Hematopoietic multipotent progenitor cell treated with erythropoietin and hydrocortisone succinate and interleukin-3 and kit ligand, for 15 days (in vitro differentiated cells): ENCODE measurements at regions not wholly inside any gene's neighbourhood (a gene's known extent, or its start where the extent isn't known, plus 50 kb on each side); places are given as distances from the start of the nearest gene placed in this dataset.
"Not testable (repeated sequence)": the region's sequence is repeated elsewhere in the genome, so short reads cannot be mapped to it uniquely, and the experiment has no call there.

ENCODE experiments used
- DNase-seq: peaks from one replicate; pipeline ENCODE4 v3.0.0-alpha.2; 2015; ENCODE audit warnings: low spot score

DNA sequence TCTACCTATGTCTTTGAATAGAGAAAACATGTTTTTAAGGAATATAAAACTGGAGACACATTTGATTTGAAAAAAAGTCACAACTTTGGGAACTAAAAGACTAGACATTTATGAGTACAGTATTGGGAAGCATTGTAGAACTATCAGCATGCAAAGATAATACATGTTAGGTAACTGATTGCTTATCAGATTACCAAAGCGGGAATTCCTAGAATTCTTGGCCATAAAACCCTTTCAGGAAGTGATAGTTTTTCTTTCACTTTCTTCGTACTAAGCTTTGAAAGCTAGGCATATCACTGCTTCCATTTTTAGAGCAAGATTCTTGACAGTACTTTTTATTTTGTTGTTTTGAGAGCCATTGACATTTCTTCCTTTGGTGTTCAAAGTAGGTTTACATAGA is 646.6 kb upstream of the PITX2 start:
- DNase-seq = no peak

DNA sequence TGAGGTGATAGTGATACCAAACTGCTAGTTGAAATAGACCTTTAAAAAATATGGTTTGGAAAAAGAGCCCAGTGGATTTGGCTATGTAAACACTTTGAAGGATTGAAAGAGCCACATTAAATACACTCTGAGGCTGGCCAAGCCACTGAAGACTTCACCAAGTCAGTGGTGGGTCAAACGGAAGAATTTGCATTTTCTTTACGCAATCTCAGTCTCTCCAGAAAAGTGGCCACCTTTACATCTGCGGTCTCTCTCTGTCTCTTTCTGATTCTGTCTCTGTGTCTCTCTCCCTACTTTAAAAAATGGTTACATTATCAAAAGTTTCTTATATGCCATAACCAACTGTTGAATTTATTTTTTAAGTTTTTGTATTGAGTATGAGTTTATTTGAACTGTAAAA is 651.2 kb upstream of the PITX2 start:
- no peak for DNase-seq

DNA sequence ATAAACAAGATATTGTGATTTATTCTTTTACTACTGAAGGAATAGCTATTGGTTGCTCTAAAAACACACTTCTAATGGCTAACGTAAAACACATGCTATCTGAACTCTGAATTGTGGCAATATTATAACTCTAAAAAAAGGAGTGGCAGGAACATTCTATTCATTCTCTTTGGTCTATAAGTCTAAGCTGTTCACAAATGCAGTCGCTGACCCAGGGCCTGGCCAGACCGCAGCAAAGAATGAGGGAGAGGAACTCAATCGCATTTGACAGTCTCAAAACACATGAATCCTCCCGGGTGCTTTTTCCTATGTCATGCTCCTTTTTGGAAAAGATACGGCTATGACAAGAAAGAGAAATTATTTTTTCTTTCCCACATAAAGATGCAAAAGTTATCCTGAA is 651.6 kb upstream of the PITX2 start:
- no peak for DNase-seq

DNA sequence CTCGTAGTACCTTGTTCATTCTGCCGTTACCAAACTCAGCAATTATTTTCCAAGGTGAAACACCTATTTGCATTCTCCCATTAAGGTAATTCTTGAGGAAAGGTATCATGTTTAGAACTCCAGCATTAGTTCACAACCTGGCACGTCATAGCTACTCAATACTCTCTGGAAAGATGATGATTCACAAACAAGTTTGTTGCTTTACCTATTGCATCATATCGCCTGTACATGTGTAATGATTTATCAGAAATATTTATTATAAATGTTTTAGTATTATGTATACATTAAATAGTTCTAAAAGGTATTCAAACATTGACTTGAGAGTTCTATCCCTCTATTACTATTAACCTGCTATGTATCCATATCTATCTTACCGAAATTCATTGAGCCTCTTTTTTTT is 658.3 kb upstream of the PITX2 start:
- DNase-seq = no peak

DNA sequence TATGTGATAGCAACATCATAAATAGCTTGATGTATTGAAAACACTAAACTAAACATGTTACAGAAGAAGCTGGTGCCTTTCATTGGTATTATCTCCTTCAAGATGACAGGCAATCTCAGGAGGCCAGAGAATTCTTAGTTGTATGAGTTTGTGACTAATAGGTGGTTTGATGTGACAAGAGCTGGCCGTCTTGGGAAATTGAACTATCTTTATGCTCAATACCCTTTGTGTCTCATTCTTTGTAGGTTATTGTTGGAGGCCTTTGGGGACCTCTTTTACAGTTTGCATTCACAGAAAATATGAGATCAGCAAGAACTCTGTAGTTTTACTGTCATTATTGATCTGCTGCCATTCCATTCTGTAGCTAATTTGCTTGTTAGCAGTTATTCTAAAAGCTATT is 659.2 kb upstream of the PITX2 start:
- DNase-seq = no peak

DNA sequence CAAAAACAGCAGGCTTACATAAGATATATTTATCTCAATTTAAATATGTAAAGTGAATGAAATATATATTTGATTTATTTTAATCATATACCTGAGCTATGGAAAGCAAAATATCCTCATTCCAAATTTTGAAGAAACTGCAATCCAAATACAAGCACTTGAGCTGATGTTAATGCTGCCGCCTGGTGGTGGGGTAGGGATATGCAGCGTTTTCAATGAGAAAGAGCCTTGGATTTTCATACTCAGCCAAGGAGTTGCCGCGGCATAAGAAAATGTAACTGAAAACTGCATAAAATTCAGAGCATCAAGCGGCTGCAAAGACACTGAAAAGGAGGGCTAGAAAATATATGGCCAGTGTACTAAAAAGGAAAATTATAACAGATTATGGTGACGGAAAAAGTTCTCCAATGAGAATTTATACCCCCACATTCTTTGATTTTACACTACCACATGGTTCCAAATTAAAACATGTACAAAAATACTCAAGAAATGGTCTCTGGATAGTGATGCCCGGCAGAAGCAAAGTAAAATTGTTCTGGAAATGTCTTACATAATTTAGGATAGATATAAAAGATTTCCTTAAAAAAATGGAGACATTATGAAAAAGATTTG is 660.3 kb upstream of the PITX2 start:
- peak; percentile 35 for DNase-seq

DNA sequence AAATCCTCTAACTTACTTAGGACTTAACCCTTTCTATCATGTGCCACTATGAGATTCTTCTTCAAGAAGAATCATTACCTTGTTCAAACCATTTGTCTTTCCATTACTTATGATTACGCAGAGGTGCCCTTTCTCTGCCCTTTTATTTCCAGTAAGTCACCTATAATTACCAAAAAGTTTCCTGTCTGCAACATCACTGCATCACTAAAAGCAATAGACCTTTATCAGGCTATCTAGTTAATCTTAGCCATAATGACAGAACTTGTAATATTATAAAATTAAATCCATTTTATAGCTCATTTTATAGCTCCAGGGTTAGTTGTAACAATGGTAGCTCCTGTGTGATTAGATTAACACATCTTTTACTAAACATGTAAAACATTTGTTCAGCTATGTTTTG is 673.6 kb upstream of the PITX2 start:
- no peak for DNase-seq

DNA sequence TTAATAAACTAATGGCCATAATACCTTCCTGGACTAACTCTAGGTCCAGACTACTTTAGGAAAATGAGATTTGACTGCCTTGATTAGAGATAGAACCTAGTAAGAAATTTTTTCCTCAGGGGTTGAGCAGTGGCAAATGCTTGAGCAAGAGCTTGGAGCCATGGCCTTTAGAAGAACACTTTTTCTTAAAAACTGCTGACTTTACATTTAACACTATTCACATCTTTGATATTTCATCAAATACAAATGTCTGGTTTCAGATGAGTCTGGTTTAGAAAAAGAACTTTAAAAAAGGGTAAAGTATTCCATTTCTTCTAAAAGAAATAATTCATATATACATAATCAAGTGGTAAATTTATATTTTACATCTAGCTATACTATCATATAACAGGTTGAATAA is 680.9 kb upstream of the PITX2 start:
- no peak for DNase-seq

DNA sequence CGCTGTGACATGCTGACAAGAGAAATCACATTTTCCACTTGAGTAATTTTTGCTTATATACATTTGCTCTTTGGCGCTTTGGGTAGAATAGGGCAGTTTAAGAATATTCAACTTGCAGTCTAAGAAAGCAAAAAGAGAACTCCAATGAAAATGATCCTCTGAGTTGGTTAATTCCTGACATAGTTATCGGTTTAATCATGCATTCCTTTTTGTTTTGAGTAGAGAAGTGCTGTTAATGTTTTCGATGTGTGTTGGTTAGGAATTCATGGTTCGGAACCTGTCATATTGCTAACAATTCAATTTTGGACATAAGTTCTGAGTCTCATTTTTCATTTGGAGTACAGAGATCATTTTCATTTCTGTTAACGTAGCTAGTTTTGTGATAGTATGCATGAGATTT is 700.6 kb upstream of the PITX2 start:
- no peak for DNase-seq

DNA sequence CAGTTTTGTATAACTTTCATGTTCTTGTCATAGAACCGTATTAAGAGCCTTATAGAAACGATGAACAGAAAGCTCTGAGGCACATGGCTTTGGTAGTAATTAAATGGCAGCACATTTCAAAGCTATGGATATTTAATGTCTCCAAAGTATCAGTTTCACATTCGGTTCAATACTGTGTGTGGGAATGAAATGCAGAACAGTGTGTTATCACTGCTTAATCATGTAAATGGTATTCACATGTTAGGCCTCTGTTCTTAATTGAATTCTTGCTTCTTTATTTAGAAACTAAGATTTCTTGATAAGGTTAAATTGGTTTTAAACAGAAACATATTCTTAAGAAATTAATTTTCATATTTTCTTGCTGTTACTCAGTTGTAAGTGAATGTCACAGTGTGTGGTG is 701.0 kb upstream of the PITX2 start:
- no peak for DNase-seq

DNA sequence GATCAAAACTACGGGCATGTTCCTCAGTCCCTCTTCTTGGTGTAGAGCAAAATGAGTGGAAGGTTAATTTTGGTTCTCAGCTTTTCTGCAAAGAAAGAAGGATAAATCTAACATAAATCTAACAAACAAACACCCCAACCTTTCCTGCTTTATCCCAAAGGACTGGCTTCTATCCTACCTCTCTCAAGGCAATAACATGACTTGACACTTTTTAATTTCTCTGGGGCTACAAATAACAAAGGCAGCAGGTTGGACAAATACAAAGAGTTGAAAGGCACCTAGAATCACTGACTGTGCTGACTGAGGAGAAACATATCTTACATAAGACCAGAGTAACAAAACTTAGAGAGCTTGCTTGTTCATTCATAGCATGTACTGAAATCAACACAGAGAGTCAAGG is 703.6 kb upstream of the PITX2 start:
- no peak for DNase-seq

DNA sequence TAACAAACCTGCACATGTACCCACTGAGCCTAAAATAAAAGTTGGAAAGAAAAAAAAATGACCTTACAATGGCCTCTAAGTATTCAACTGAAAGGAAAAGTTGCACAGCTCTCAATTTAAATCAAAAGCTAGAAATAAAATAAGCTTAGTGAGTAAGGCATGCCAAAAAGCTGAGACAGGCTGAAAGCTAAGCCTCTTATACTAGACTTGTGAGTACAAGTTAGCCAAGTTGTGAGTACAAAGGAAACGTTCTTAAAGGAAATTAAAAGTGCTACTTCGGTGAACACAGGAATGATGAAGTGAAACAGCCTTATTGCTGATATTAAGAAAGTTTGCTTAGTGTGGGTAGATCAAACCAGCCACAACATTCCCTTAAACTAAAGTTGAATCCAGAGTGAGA is 707.9 kb upstream of the PITX2 start:
- DNase-seq = no peak

DNA sequence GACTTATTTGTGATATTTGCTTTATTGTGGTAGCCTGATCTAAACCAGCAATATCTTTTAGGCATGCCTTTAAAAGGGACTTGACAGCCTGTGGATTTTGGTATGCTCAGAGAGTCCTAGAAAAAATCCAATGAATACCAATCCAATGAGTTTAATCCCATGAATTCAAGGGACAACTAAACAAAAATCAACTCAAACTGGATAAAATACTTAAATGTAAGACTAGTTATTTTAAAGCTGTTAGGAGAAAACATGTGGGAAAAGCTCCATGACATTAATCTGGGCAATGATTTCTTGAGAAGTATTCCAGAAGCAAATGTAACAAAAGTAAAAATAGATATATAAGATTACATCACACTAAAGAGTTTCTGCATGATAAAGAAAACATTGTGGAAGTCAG is 711.5 kb upstream of the PITX2 start:
- no peak for DNase-seq

DNA sequence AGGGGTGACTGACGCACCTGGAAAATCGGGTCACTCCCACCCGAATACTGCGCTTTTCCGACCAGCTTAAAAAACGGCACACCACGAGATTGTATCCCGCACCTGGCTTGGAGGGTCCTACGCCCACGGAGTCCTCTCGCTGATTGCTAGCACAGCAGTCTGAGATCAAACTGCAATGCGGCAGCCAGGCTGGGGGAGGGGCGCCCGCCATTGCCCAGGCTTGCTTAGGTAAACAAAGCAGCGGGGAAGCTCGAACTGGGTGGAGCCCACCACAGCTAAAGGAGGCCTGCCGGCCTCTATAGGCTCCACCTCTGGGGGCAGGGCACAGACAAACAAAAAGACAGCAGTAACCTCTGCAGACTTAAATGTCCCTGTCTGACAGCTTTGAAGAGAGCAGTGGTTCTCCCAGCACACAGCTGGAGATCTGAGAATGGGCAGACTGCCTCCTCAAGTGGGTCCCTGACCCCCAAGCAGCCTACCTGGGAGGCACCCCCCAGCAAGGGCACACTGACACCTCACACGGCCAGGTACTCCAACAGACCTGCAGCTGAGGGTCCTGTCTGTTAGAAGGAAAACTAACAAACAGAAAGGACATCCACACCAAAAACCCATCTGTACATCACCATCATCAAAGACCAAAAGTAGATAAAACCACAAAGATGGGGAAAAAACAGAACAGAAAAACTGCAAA is 714.5 kb upstream of the PITX2 start:
- not testable (repeated sequence) for DNase-seq

DNA sequence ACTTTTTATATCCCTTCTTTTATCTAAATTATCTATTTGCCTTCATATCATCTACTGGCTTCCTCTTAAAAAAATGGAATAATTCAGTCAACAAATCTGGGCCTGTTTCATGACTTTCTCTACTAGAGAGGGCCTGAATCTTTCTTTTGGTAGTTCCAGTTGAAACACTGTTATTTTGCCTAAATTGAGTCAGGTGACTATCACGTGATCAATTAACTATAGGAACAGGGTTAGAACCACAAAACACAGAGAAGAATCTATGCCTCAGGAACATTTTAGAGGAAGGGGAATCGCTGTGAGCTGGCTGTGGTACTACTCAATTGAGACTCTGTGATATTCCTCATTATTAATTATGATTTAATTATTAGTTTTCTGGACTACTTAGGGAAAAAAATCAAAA is 736.7 kb upstream of the PITX2 start:
- DNase-seq = no peak

DNA sequence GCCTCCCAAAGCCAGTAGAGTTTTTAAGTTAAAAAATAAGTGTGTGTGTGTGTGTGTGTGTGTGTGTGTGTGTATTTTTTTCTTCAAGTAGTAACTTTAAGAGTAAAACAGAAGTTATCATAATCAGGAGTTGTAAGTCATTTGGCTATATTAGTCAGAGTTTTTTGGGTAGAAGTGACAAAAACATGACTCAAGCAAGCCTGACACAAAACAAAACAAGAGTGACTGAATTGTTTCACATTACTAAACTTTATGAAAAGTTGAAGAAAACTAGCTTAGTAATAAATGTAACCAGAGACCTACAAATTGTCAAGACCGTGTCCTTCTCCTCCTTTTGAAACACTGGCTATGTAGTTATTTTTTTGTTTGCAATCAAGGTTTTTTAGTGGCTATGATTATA is 738.0 kb upstream of the PITX2 start:
- DNase-seq = no peak

DNA sequence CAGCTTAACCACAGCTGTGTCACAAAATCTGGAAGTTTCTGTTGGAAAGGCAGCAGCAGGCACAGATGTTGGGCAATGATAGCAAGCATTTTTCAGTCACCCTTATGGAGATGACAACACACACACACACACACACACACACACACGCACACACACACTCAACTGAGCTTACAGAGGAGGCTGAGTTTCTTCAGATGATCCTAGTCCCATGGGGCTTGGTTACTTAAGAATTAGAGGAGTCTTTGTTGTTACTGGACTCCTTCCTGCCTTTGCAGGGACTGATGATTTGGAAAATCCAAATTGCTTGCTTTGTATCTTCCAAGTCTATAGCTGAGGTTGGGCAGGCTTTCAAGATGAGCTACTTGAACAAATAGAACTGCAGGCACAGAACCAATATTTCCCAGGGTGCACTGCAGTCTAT is 740.1 kb upstream of the PITX2 start:
- no peak for DNase-seq

DNA sequence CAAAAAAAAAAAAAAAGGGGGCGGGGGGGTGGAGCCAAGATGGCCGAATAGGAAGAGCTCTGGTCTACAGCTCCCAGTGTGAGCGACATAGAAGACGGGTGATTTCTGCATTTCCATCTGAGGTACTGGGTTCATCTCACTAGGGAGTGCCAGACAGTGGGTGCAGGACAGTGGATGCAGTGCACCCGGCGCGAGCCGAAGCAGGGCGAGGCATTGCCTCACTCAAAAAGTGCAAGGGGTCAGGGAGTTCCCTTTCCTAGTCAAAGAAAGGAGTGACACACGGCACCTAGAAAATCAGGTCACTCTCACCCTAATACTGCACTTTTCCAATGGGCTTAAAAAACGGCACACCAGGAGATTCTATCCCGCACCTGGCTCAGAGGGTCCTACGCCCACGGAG is 755.0 kb upstream of the PITX2 start:
- not testable (repeated sequence) for DNase-seq

DNA sequence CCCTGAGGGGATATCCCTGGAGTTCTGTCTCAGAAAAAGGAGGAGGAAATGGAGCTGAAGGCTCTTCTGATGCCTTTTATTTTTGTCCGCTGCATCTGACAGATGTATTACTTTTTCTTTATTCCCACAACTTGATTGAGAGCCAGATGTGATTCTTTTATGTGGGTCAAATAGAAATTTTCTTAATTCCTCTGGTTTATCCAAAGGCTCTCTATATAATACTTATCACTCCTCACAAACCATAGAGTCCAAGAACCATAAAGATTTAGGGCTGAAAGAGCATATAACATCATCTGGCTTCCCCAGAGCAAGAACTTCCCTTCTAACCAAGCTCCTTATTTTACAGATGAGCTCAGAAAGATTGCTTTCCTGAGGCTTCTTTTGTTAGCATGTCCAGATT is 756.7 kb upstream of the FAM241A start:
- DNase-seq = no peak

DNA sequence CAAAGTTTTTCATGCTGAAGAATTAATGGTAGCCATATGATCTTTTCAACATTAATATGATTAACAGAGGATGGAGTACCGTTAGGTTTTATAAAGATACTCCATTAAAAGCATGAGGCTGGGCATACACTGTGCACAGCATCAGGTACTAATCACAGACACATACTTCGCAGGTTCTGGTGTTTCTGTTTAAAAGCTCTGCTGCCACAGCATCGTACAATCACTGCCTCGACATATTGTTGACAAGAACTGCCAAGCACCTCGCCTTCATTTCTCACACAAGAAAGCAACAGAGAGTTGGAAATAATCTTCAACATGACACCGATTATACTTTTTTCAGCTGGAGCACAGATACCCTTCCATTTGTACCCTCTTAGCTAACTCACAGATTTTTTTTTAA is 753.4 kb upstream of the FAM241A start:
- no peak for DNase-seq

DNA sequence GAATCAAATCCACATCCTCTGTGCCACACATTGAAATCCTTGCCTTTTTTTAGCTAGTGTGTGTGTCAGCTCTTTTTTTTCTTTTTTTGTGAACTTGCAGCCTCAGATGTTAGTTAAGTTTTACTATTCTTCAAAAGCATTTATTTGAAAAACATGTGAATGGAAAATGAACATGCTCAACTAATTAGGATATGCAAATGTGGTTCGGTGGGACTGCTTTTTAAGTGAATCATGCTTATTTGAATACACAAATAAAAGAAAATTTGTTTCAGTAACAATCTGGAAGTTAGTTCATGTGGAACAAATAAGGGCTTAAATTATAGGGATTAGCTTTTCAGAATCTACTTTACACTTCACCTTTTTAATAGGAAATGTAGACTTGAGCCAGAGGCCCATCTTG is 751.5 kb upstream of the FAM241A start:
- no peak for DNase-seq

DNA sequence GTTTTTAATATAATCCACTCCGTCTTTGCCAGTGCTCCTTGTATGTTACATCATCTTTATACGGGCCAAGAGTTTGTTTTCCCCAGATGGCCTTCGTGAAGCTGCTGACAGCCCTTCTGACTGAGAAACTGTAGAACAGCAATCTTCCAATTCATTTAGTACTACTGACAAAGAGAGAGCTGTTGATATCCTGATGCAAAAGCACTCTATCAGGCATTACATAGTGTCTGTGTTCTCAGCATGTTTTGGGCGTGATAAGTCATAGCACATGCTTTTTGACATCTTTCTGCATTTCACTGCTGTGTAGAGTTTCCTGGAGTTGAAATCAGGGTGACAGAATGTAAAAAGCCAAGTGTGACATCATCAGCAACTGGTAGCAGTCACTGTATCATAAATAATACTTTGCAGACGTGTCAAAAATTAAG is 746.3 kb upstream of the FAM241A start:
- no peak for DNase-seq

DNA sequence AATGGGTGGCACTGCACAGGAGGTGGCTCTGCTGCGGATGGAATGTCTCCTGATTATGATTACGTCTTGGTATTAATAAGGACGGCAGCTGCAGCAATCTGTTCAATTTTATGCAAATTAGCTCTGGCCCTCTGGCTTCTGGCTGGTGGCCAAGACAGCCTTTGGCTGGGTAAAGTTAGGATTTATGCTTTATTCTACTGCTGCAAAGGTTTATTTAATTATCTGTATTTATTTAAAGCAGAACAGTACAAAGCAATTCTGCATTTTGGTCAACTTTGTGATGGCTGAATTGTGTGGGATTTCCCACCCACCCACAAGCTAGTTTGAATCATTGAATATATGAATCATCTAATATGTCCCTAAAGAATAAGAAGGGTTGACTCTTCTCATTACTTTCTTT is 745.6 kb upstream of the FAM241A start:
- no peak for DNase-seq

DNA sequence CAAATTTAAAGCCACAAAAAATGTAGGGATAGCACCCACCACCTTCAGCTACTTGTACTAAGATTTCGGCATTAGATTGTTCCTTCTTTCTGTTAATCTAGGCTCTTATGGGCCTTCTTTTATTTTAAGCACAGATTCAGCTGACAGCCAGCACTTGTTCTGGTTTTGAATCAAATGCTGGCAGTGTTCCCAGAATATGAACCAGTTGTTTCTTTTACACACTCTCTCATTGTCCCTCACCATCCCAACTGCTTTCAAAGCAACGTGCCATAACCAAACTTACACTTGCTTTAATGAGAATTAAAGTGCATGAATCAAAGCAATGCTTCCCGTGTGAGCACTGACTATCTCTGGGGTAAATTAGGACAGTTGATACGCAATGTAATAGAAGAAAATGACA is 744.5 kb upstream of the FAM241A start:
- no peak for DNase-seq
